NCI-H2081 (cell line): ENCODE measurements at regions not wholly inside any gene's neighbourhood (a gene's known extent, or its start where the extent isn't known, plus 50 kb on each side); places are given as distances from the start of the nearest gene placed in this dataset.
"Not testable (repeated sequence)": the region's sequence is repeated elsewhere in the genome, so short reads cannot be mapped to it uniquely, and the experiment has no call there.

ENCODE experiments used
- DNase-seq, 2 experiments: peaks; one replicate each; lab custom pipeline; 2025; lab: John Stamatoyannopoulos, UW

- no peak for DNase-seq
Observed at GRCh38 chr15:69675731-69676130, 223.1 kb downstream of the RPLP1 start.

GRCh38 chr15:69677403-69677802, 224.8 kb downstream of the RPLP1 start:
- DNase-seq: no peak

GRCh38 chr15:69679623-69680228, 227.1 kb downstream of the RPLP1 start:
- DNase-seq: no peak

- DNase-seq: not testable (repeated sequence)
Observed at GRCh38 chr15:69684823-69685222, 232.2 kb downstream of the RPLP1 start.

GRCh38 chr15:69685512-69686452, 233.2 kb downstream of the RPLP1 start:
- peak; percentile 64 to 72 for DNase-seq

- DNase-seq: no peak
Observed at GRCh38 chr15:69686626-69687025, 234.0 kb downstream of the RPLP1 start.

GRCh38 chr15:69689133-69689532, 236.5 kb downstream of the RPLP1 start:
- DNase-seq: no peak

- no peak for DNase-seq
Observed at GRCh38 chr15:69691307-69692015, 238.8 kb downstream of the RPLP1 start.

GRCh38 chr15:69692342-69692741, 239.7 kb downstream of the RPLP1 start:
- DNase-seq: no peak

GRCh38 chr15:69693059-69693458, 240.4 kb downstream of the RPLP1 start:
- no peak for DNase-seq

- DNase-seq: no peak
Observed at GRCh38 chr15:69696946-69697345, 244.3 kb downstream of the RPLP1 start.

- no peak for DNase-seq
Observed at GRCh38 chr15:69697916-69698315, 245.3 kb downstream of the RPLP1 start.

- DNase-seq: no peak
Observed at GRCh38 chr15:69699096-69699495, 246.5 kb downstream of the RPLP1 start.

GRCh38 chr15:69700380-69700779, 247.8 kb downstream of the RPLP1 start:
- DNase-seq: no peak

GRCh38 chr15:69701198-69701597, 248.6 kb downstream of the RPLP1 start:
- DNase-seq: peak in 1 of 2 experiments; percentile 47

GRCh38 chr15:69703532-69704187, 251.0 kb downstream of the RPLP1 start:
- DNase-seq: no peak

GRCh38 chr15:69704229-69704628, 251.6 kb downstream of the RPLP1 start:
- DNase-seq: no peak

GRCh38 chr15:69704700-69705099, 252.1 kb downstream of the RPLP1 start:
- DNase-seq: no peak

GRCh38 chr15:69706353-69707097, 253.9 kb downstream of the RPLP1 start:
- no peak for DNase-seq

- not testable (repeated sequence) for DNase-seq
Observed at GRCh38 chr15:69707241-69707640, 254.6 kb downstream of the RPLP1 start.

GRCh38 chr15:69708436-69709122, 256.0 kb downstream of the RPLP1 start:
- not testable (repeated sequence) for DNase-seq
